Mucosa of descending colon (tissue), 3 donors: ENCODE measurements at regions not wholly inside any gene's neighbourhood (a gene's known extent, or its start where the extent isn't known, plus 50 kb on each side); places are given as distances from the start of the nearest gene placed in this dataset.

Experiments used
- ATAC-seq: fragments of 200-7000 bp; cut with Tn5 transposase; one replicate; pipeline ENCODE4 v1.9.1; 2020; ENCODE audit warnings: mild to moderate bottlenecking, moderate library complexity
- DNase-seq, 3 donors: peaks; one replicate each; pipeline ENCODE4 v3.0.0-alpha.2; 2020
- H3K36me3 ChIP-seq: fragments of 200-600 bp; one replicate; pipeline ENCODE4 v1.8.0; 2021; ENCODE audit warnings: low read depth, mild to moderate bottlenecking
- H3K4me1 ChIP-seq: fragments of 200-600 bp; one replicate; pipeline ENCODE4 v1.8.0; 2021; ENCODE audit warnings: low read depth, mild to moderate bottlenecking
- H3K4me3 ChIP-seq: fragments of 200-600 bp; one replicate; pipeline ENCODE4 v1.8.0; 2021; ENCODE audit warnings: mild to moderate bottlenecking
- H3K9me3 ChIP-seq: fragments of 200-600 bp; one replicate; pipeline ENCODE4 v1.8.0; 2021; ENCODE audit warnings: mild to moderate bottlenecking
- intact Hi-C, 2 donors: fragments of 100-400 bp; cut with DNase I in 1 of 2; cut with micrococcal nuclease in 1 of 2; formaldehyde crosslinking; loops; one replicate each; pipeline versions ENCODE4 v1.11.0 to v1.11.1; 2022; cut with DNase I, micrococcal nuclease
- TF ChIP-seq, protein P1 (sequence below): fragments of 200-600 bp; IDR thresholded peaks from one replicate; pipeline ENCODE4 v1.8.0; 2022; ENCODE audit warnings: antibody characterized with exemption, mild to moderate bottlenecking
- donor health status: DM: no; HTN: no; CAD: no; lungs with moderate emphysema.
- donor health status: DM: no; HTN: no; CAD: no.
- donor health status: DM: no; HTN: yes; CAD: no.

DNA sequence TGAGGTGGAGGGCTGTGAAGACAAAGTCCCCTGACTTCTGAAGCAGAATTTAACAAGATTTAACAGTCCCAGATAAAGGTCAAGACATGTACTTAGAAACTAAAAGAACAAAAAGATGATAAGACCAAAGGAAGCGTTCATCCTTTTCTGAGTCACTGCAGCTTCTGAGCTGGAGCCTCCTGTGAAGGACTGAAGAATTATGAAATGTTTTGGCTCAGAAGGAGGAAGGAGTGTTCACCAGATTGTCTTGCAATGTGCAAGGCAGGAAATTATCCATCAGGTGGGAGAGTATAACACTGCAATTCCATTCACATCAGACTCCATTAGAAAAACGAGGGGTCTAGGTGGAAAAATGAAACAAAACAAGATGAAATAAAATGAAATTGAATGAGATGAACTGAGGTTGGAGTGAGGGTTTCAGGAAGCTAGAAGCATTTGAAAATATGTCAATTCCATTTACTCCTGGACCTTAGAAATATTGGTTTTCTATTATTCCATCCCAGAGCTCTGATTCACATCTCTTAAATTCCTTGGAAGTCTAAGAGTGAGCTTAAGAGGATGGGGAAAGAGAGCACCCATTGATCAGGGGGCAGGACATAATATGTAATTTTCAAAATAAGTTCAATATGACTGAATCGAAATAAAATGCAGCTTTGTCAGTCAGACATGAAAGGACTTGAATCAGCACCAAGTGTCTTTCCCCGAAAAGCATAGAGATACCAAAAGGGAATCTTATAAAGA is 186.1 kb upstream of the LNX1 start:
- TF ChIP-seq, protein P1, sequence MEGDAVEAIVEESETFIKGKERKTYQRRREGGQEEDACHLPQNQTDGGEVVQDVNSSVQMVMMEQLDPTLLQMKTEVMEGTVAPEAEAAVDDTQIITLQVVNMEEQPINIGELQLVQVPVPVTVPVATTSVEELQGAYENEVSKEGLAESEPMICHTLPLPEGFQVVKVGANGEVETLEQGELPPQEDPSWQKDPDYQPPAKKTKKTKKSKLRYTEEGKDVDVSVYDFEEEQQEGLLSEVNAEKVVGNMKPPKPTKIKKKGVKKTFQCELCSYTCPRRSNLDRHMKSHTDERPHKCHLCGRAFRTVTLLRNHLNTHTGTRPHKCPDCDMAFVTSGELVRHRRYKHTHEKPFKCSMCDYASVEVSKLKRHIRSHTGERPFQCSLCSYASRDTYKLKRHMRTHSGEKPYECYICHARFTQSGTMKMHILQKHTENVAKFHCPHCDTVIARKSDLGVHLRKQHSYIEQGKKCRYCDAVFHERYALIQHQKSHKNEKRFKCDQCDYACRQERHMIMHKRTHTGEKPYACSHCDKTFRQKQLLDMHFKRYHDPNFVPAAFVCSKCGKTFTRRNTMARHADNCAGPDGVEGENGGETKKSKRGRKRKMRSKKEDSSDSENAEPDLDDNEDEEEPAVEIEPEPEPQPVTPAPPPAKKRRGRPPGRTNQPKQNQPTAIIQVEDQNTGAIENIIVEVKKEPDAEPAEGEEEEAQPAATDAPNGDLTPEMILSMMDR: no peak
- no peak for DNase-seq
- no peak for ATAC-seq

DNA sequence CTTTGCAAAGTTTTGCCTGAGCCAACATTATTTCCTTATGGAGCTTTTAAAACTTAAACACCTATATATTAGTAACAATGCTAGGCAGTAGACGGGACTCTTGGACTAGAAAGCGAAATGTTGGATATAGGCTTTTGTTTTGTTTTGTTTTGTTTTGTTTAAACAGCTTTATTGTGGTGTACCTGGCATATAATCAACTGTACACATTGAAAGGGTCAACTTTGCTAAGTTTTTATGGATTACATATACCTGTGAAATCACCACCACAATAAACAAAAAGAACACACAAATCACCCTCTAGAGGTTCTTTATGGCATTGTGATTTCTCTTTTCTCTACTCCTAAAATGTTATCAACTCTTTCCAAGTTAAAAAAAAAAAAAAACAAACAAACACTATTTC is 184.9 kb upstream of the LNX1 start:
- TF ChIP-seq, protein P1: no peak
- H3K36me3 ChIP-seq: no peaks in the 10 kb centered on the region
- H3K4me1 ChIP-seq: no peaks in the 10 kb centered on the region
- no peaks in the 10 kb centered on the region for H3K9me3 ChIP-seq
- ATAC-seq (no peak), DNase-seq (no peak)
- no peak overlapping the region for H3K4me3 ChIP-seq
- intact Hi-C loops: no loop called here

More for the DNA sequence above, 186.1 kb upstream of the LNX1 start:
- no peaks in the 10 kb centered on the region for H3K4me1 ChIP-seq
- H3K4me3 ChIP-seq: no peak overlapping the region
- intact Hi-C loops: no loop called here
- H3K9me3 ChIP-seq: no peaks in the 10 kb centered on the region
- H3K36me3 ChIP-seq: no peaks in the 10 kb centered on the region

DNA sequence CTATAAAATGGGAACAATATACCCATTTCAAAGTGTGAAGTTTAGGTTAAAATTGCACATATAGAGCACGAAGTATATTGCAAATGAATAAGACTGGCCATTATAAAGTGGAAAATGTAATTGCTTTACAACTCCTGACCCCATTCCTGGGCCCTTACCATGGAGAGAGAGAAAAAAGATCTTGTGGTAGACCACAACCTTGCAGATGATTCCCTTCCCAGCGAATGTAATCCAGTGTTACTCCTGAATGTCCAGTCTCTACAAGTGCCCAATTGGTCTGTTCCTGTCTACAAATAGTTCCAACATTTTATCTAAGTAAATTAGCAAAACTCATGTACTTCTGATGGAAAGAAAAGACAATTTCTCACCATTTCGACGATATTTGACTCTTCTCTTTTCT is 184.1 kb upstream of the LNX1 start:
- no peaks in the 10 kb centered on the region for H3K36me3 ChIP-seq
- ATAC-seq: no peak
- DNase-seq: no peak
- no peak overlapping the region for H3K4me3 ChIP-seq
- TF ChIP-seq, protein P1: no peak
- intact Hi-C loops: no loop called here
- no peaks in the 10 kb centered on the region for H3K9me3 ChIP-seq
- H3K4me1 ChIP-seq: no peaks in the 10 kb centered on the region

DNA sequence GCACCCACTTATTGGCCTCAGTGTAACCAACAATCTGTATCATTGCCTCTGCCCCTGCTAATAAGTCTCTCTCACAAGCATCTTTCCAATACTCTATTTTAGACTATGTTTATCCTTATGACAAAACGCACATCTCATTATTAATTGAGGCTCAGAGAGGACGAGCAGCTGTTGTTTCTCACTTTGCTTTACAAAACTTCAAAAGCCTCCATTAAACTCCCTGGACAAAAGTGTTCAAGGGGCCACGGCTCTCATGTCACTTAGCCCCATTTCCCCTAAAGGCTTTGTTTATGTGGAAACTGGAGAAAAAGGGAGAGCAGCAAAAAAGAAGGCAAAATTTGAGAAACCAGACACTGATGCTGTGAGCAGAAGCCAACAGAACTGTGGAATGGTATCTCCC is 180.0 kb upstream of the LNX1 start:
- DNase-seq (no peak), ATAC-seq (no peak)
- Histone ChIP-seq H3K9me3 (no peaks in the 10 kb centered on the region), H3K4me3 (no peak overlapping the region), H3K4me1 (no peaks in the 10 kb centered on the region), H3K36me3 (no peaks in the 10 kb centered on the region)
- intact Hi-C loops: no loop called here
- TF ChIP-seq, protein P1: no peak

GRCh38 chr4:53767482-53767881 is 176.2 kb upstream of the LNX1 start:
- ATAC-seq: no peak
- H3K4me1 ChIP-seq: no peaks in the 10 kb centered on the region
- no peaks in the 10 kb centered on the region for H3K36me3 ChIP-seq
- TF ChIP-seq, protein P1: no peak
- no peak overlapping the region for H3K4me3 ChIP-seq
- H3K9me3 ChIP-seq: no peaks in the 10 kb centered on the region
- DNase-seq: no peak
- intact Hi-C loops: no loop called here
